Astrocyte (in vitro differentiated cells and primary cell): ENCODE measurements at regions not wholly inside any gene's neighbourhood (a gene's known extent, or its start where the extent isn't known, plus 50 kb on each side); places are given as distances from the start of the nearest gene placed in this dataset.
A peak's percentile ranks its signal among the peaks of the same experiment; 100 is the strongest.

Source experiments
- DNase-seq: peaks from one replicate; pipeline ENCODE4 v3.0.0-alpha.2; 2010; ENCODE audit warnings: low read depth
- FAIRE-seq: peaks from 2 replicates; lab custom pipeline; 2011; peaks lifted over from hg19 to GRCh38; lab: Jason Lieb, UNC
- H2AFZ ChIP-seq: 2 replicates; pipeline ENCODE4 v1.6.0; 2012; ENCODE audit warnings: low read depth, low read length, inconsistent platforms
- H3K27ac ChIP-seq: 2 replicates; pipeline ENCODE4 v1.5.1; 2011; ENCODE audit warnings: low read depth, low read length, inconsistent platforms
- H3K27me3 ChIP-seq: 2 replicates; pipeline ENCODE4 v1.6.0; 2011; ENCODE audit warnings: low read length, inconsistent platforms; ENCODE audit not compliant: insufficient read depth
- H3K36me3 ChIP-seq: 2 replicates; pipeline ENCODE4 v1.5.1; 2011; ENCODE audit warnings: low read length, inconsistent platforms; ENCODE audit not compliant: insufficient read depth
- H3K4me1 ChIP-seq: 2 replicates; pipeline ENCODE4 v1.5.1; 2011; ENCODE audit warnings: low read length, inconsistent platforms; ENCODE audit not compliant: insufficient read depth
- H3K4me2 ChIP-seq: 2 replicates; pipeline ENCODE4 v1.6.0; 2012; ENCODE audit warnings: low read length, inconsistent platforms
- H3K4me3 ChIP-seq: 2 replicates; pipeline ENCODE4 v1.5.1; 2011; ENCODE audit warnings: low read depth, mild to moderate bottlenecking, low read length, inconsistent platforms; ENCODE audit not compliant: insufficient read depth
- H3K79me2 ChIP-seq: 2 replicates; pipeline ENCODE4 v1.6.0; 2012; ENCODE audit warnings: mild to moderate bottlenecking, low read length, inconsistent platforms; ENCODE audit not compliant: insufficient read depth
- H3K9ac ChIP-seq: 2 replicates; pipeline ENCODE4 v1.6.0; 2012; ENCODE audit warnings: mild to moderate bottlenecking, low read length, inconsistent platforms
- H3K9me3 ChIP-seq: 2 replicates; pipeline ENCODE4 v1.5.1; 2012; ENCODE audit warnings: low read depth, mild to moderate bottlenecking, low read length, inconsistent platforms; ENCODE audit not compliant: insufficient read depth
- H4K20me1 ChIP-seq: 2 replicates; pipeline ENCODE4 v1.6.0; 2012; ENCODE audit warnings: low read length, inconsistent platforms; ENCODE audit not compliant: insufficient read depth
- H3K27ac Mint-ChIP-seq: one replicate; pipeline ENCODE4 v1.8.0; 2021; ENCODE audit warnings: mild to moderate bottlenecking, mixed read lengths; ENCODE audit not compliant: unreplicated experiment
- H3K27me3 Mint-ChIP-seq: one replicate; pipeline ENCODE4 v1.8.0; 2021; ENCODE audit warnings: low read depth, mixed read lengths; ENCODE audit not compliant: unreplicated experiment
- H3K36me3 Mint-ChIP-seq: one replicate; pipeline ENCODE4 v1.8.0; 2021; ENCODE audit warnings: low read depth, mixed read lengths; ENCODE audit not compliant: unreplicated experiment
- H3K4me1 Mint-ChIP-seq: one replicate; pipeline ENCODE4 v1.8.0; 2021; ENCODE audit warnings: low read depth, mixed read lengths; ENCODE audit not compliant: unreplicated experiment
- H3K4me3 Mint-ChIP-seq: one replicate; pipeline ENCODE4 v1.8.0; 2021; ENCODE audit warnings: mild to moderate bottlenecking, moderate library complexity, mixed read lengths; ENCODE audit not compliant: unreplicated experiment
- H3K9me3 Mint-ChIP-seq: one replicate; pipeline ENCODE4 v1.8.0; 2021; ENCODE audit warnings: mild to moderate bottlenecking, mixed read lengths; ENCODE audit not compliant: unreplicated experiment
- EZH2 ChIP-seq: IDR thresholded peaks from 2 replicates; pipeline ENCODE4 v1.6.1; 2012; ENCODE audit warnings: mild to moderate bottlenecking, low read length, inconsistent platforms; ENCODE audit not compliant: insufficient read depth
- TF ChIP-seq, protein P1 (sequence below): IDR thresholded peaks from 2 replicates; pipeline ENCODE4 v1.5.1; 2011; ENCODE audit warnings: low read depth, mild to moderate bottlenecking, inconsistent platforms, low read length, moderate library complexity; ENCODE audit not compliant: insufficient read depth

GRCh38 chr12:78636231-78636855, 228.2 kb upstream of the SYT1 start:
- Histone ChIP-seq H3K27me3 (no peaks in the 10 kb centered on the region), H3K4me3 (no peak overlapping the region), H3K4me2 (no peak overlapping the region), H3K9me3 (no peaks in the 10 kb centered on the region), H4K20me1 (no peaks in the 10 kb centered on the region), H3K36me3 (no peaks in the 10 kb centered on the region), H3K27ac (no peak overlapping the region), H3K9ac (no peak overlapping the region), H2AFZ (no peak overlapping the region), H3K79me2 (no peaks in the 10 kb centered on the region), H3K4me1 (no peaks in the 10 kb centered on the region)
- no peaks in the 10 kb centered on the region for H3K27me3 Mint-ChIP-seq
- no peaks in the 10 kb centered on the region for H3K4me1 Mint-ChIP-seq
- DNase-seq (no peak), FAIRE-seq (peak; percentile 23)
- no peak overlapping the region for H3K4me3 Mint-ChIP-seq
- H3K36me3 Mint-ChIP-seq = no peaks in the 10 kb centered on the region
- TF ChIP-seq, protein P1, sequence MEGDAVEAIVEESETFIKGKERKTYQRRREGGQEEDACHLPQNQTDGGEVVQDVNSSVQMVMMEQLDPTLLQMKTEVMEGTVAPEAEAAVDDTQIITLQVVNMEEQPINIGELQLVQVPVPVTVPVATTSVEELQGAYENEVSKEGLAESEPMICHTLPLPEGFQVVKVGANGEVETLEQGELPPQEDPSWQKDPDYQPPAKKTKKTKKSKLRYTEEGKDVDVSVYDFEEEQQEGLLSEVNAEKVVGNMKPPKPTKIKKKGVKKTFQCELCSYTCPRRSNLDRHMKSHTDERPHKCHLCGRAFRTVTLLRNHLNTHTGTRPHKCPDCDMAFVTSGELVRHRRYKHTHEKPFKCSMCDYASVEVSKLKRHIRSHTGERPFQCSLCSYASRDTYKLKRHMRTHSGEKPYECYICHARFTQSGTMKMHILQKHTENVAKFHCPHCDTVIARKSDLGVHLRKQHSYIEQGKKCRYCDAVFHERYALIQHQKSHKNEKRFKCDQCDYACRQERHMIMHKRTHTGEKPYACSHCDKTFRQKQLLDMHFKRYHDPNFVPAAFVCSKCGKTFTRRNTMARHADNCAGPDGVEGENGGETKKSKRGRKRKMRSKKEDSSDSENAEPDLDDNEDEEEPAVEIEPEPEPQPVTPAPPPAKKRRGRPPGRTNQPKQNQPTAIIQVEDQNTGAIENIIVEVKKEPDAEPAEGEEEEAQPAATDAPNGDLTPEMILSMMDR = no peak
- no peak for TF ChIP-seq EZH2
- no peak overlapping the region for H3K27ac Mint-ChIP-seq
- no peaks in the 10 kb centered on the region for H3K9me3 Mint-ChIP-seq

- no peaks in the 10 kb centered on the region for H3K27me3 Mint-ChIP-seq
- FAIRE-seq (no peak), DNase-seq (no peak)
- no peaks in the 10 kb centered on the region for H3K36me3 Mint-ChIP-seq
- no peak overlapping the region for H3K4me2 ChIP-seq
- no peaks in the 10 kb centered on the region for H4K20me1 ChIP-seq
- H3K9me3 ChIP-seq = no peaks in the 10 kb centered on the region
- H3K27ac Mint-ChIP-seq = no peak overlapping the region
- H3K4me3 Mint-ChIP-seq = no peak overlapping the region
- H3K9me3 Mint-ChIP-seq = no peaks in the 10 kb centered on the region
- no peaks in the 10 kb centered on the region for H3K4me1 ChIP-seq
- H3K4me3 ChIP-seq = no peak overlapping the region
- TF ChIP-seq EZH2 = no peak
- no peak overlapping the region for H2AFZ ChIP-seq
- H3K36me3 ChIP-seq = no peaks in the 10 kb centered on the region
- H3K27ac ChIP-seq = no peak overlapping the region
- H3K4me1 Mint-ChIP-seq = peaks cover 4% of the 10 kb centered on the region
- H3K9ac ChIP-seq = no peak overlapping the region
- no peaks in the 10 kb centered on the region for H3K79me2 ChIP-seq
- H3K27me3 ChIP-seq = no peaks in the 10 kb centered on the region
Measured at GRCh38 chr12:78641837-78642423, 222.6 kb upstream of the SYT1 start.

DNA sequence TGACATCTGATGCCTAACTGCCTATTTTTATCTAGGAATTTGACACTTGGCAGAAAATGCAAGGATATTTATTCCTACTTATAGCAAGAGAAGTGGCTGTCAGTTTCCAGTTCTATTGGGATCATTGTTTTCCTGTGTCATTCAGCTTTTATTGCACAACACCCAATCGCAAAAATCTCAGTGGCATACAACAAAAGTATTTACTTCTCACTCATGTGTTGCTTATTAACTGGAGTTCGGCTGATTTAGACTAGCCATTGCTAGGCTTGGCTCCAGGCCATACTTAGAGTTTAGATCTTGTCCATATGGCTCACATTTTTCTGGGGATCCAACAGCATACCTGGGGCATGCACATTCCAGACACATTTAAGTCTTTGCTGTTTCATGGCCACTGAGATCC, 218.6 kb upstream of the SYT1 start:
- TF ChIP-seq EZH2 = no peak
- H4K20me1 ChIP-seq = no peaks in the 10 kb centered on the region
- H3K27ac ChIP-seq = no peak overlapping the region
- no peak overlapping the region for H2AFZ ChIP-seq
- Mint-ChIP-seq H3K27me3 (no peaks in the 10 kb centered on the region), H3K4me1 (peaks cover 4% of the 10 kb centered on the region), H3K9me3 (no peaks in the 10 kb centered on the region), H3K36me3 (no peaks in the 10 kb centered on the region), H3K4me3 (no peak overlapping the region), H3K27ac (no peak overlapping the region)
- no peak overlapping the region for H3K4me2 ChIP-seq
- FAIRE-seq (no peak), DNase-seq (no peak)
- H3K27me3 ChIP-seq = no peaks in the 10 kb centered on the region
- no peak overlapping the region for H3K4me3 ChIP-seq
- H3K36me3 ChIP-seq = no peaks in the 10 kb centered on the region
- no peaks in the 10 kb centered on the region for H3K4me1 ChIP-seq
- H3K9ac ChIP-seq = no peak overlapping the region
- no peaks in the 10 kb centered on the region for H3K79me2 ChIP-seq
- H3K9me3 ChIP-seq = no peaks in the 10 kb centered on the region
